HCT116 (cell line): ENCODE measurements at regions not wholly inside any gene's neighbourhood (a gene's known extent, or its start where the extent isn't known, plus 50 kb on each side); places are given as distances from the start of the nearest gene placed in this dataset.

Source experiments
- ATAC-seq: fragments of 200-7000 bp; cut with Tn5 transposase; 2 replicates; pipeline ENCODE4 v1.9.1; 2020; ENCODE audit warnings: mild to moderate bottlenecking, moderate library complexity
- BruUV-seq: library from RNA; stranded (reverse); fragments of 400-500 nt; replicated peaks from 2 replicates; lab custom pipeline; 2021; lab: Mats Ljungman, UMichigan
- CTCF ChIA-PET: fragments of 300-600 bp; sonication (Branson Sonifier 250); formaldehyde crosslinking; loops from one replicate; lab custom pipeline; 2021; ENCODE audit warnings: antibody characterized with exemption; lab: Charles Lee
- POLR2A ChIA-PET: fragments of 300-600, 350-600 bp; sonication (Branson Sonifier 250); formaldehyde crosslinking; loops from one replicate; lab custom pipeline; 2021; ENCODE audit warnings: antibody characterized with exemption; lab: Charles Lee
- RAD21 ChIA-PET, 2 experiments: fragments of 300-600 bp; sonication (Branson Sonifier 250); formaldehyde crosslinking; loops; one replicate each; lab custom pipeline; 2023; ENCODE audit warnings: low total read pairs in 2 of 2; ENCODE audit not compliant: uncharacterized antibody in 2 of 2, unreplicated experiment in 2 of 2, low non-redundant PET in 1 of 2; lab: Charles Lee
- DNase-seq: peaks from one replicate; pipeline ENCODE4 v3.0.0-alpha.2; 2010; ENCODE audit warnings: low read depth, low spot score
- H2AFZ ChIP-seq: fragments of 200-600 bp; shearing (Covaris generic), sonication (generic); 2 replicates; pipeline ENCODE4 v1.6.1; 2017; ENCODE audit warnings: low read depth, mixed run types, mixed read lengths, antibody characterized with exemption, low read length; ENCODE audit not compliant: poor library complexity, severe bottlenecking
- H3K27ac ChIP-seq: 2 replicates; pipeline ENCODE4 v1.5.1; 2012; ENCODE audit warnings: low read depth, low read length
- H3K27me3 ChIP-seq: fragments of 200-600 bp; sonication (generic); 2 replicates; pipeline ENCODE4 v1.6.1; 2016; ENCODE audit warnings: mixed run types, low read length, mixed read lengths; ENCODE audit not compliant: insufficient read depth
- H3K36me3 ChIP-seq, 2 experiments: fragments of 200-500 bp in 1 of 2; fragments of 200-600 bp in 1 of 2; sonication (Bioruptor generic) in 1 of 2; sonication (generic) in 1 of 2; 2 replicates each; pipeline versions ENCODE4 v1.5.1 to v1.6.1; 2014 to 2016; ENCODE audit warnings: low read length in 2 of 2, inconsistent platforms in 1 of 2, mixed read lengths in 1 of 2, mixed run types in 1 of 2; ENCODE audit not compliant: insufficient read depth in 2 of 2, control insufficient read depth in 1 of 2
- H3K4me1 ChIP-seq, 2 experiments: fragments of 200-600 bp in 1 of 2; sonication (generic) in 1 of 2; 2 replicates each; pipeline versions ENCODE4 v1.5.1 to v1.6.1; 2012 to 2017; ENCODE audit warnings: low read length in 2 of 2, inconsistent platforms in 1 of 2, mild to moderate bottlenecking in 1 of 2, mixed read lengths in 1 of 2, mixed run types in 1 of 2, moderate library complexity in 1 of 2; ENCODE audit not compliant: insufficient read depth in 2 of 2, control insufficient read depth in 1 of 2
- H3K4me2 ChIP-seq: fragments of 200-600 bp; sonication (generic); 2 replicates; pipeline ENCODE4 v1.6.1; 2017; ENCODE audit warnings: mixed run types, low read length, mixed read lengths
- H3K4me3 ChIP-seq, 2 experiments: fragments of 200-600 bp in 1 of 2; sonication (generic) in 1 of 2; replicated peaks in 1 of 2; 2 replicates each; pipeline ENCODE4 v1.5.1; 2011 to 2016; ENCODE audit warnings: low read length in 2 of 2, control low read depth in 1 of 2, low read depth in 1 of 2, mild to moderate bottlenecking in 1 of 2, mixed read lengths in 1 of 2, mixed run types in 1 of 2
- H3K79me2 ChIP-seq: fragments of 200-600 bp; sonication (generic); 2 replicates; pipeline ENCODE4 v1.6.1; 2017; ENCODE audit warnings: mild to moderate bottlenecking, mixed run types, low read length, moderate library complexity, mixed read lengths; ENCODE audit not compliant: insufficient read depth
- H3K9ac ChIP-seq: fragments of 200-600 bp; sonication (generic); 2 replicates; pipeline ENCODE4 v1.6.1; 2016; ENCODE audit warnings: low read length, mixed read lengths
- H3K9me2 ChIP-seq: fragments of 200-600 bp; sonication (generic), shearing (Covaris generic); 2 replicates; pipeline ENCODE4 v1.6.1; 2017; ENCODE audit warnings: mixed run types, mild to moderate bottlenecking, moderate library complexity; ENCODE audit not compliant: insufficient read depth
- H3K9me3 ChIP-seq, 2 experiments: fragments of 200-500 bp in 1 of 2; fragments of 200-600 bp in 1 of 2; sonication (Bioruptor generic) in 1 of 2; sonication (generic) in 1 of 2; 2 replicates each; pipeline ENCODE4 v1.6.1; 2014 to 2017; ENCODE audit warnings: low read length in 2 of 2, mixed read lengths in 2 of 2, inconsistent platforms in 1 of 2, low read depth in 1 of 2, mild to moderate bottlenecking in 1 of 2, mixed run types in 1 of 2, moderate library complexity in 1 of 2; ENCODE audit not compliant: control insufficient read depth in 1 of 2, insufficient read depth in 1 of 2
- H4K20me1 ChIP-seq: fragments of 200-600 bp; sonication (generic), shearing (Covaris generic); 2 replicates; pipeline ENCODE4 v1.6.1; 2017; ENCODE audit warnings: mixed run types, mild to moderate bottlenecking, moderate library complexity; ENCODE audit not compliant: insufficient read depth
- ATF3 ChIP-seq: IDR thresholded peaks from 2 replicates; pipeline ENCODE4 v1.6.1; 2012
- CBX3 ChIP-seq: IDR thresholded peaks from 2 replicates; pipeline ENCODE4 v1.6.1; 2012; ENCODE audit warnings: low read depth
- ELF1 ChIP-seq: IDR thresholded peaks from 2 replicates; pipeline ENCODE4 v1.6.1; 2012; ENCODE audit warnings: low read depth, borderline replicate concordance
- EZH2 ChIP-seq: fragments of 200-600 bp; sonication (generic); IDR thresholded peaks from 2 replicates; pipeline ENCODE4 v1.6.1; 2017; ENCODE audit warnings: antibody characterized with exemption, mixed run types
- EZH2phosphoT487 ChIP-seq: fragments of 200-600 bp; IDR thresholded peaks from 2 replicates; pipeline ENCODE4 v1.6.1; 2018; ENCODE audit warnings: antibody characterized with exemption, borderline replicate concordance
- FOSL1 ChIP-seq: IDR thresholded peaks from 2 replicates; pipeline ENCODE4 v1.6.1; 2012; ENCODE audit warnings: low read depth
- JUND ChIP-seq: IDR thresholded peaks from 2 replicates; pipeline ENCODE4 v1.6.1; 2012
- MAX ChIP-seq: IDR thresholded peaks from 2 replicates; pipeline ENCODE4 v1.6.1; 2012
- POLR2A ChIP-seq: IDR thresholded peaks from 2 replicates; pipeline ENCODE4 v1.7.0; 2011; ENCODE audit warnings: borderline replicate concordance; ENCODE audit not compliant: insufficient read depth, insufficient read length; ENCODE audit errors: extremely low read depth
- POLR2AphosphoS5 ChIP-seq: IDR thresholded peaks from 2 replicates; pipeline ENCODE4 v1.6.1; 2011; ENCODE audit warnings: mild to moderate bottlenecking, low read depth, low read length, moderate library complexity
- REST ChIP-seq: IDR thresholded peaks from 2 replicates; pipeline ENCODE4 v1.6.1; 2012; ENCODE audit warnings: low read depth
- SIN3A ChIP-seq: IDR thresholded peaks from 2 replicates; pipeline ENCODE4 v1.6.1; 2012; ENCODE audit warnings: low read depth
- SP1 ChIP-seq: IDR thresholded peaks from 2 replicates; pipeline ENCODE4 v1.6.1; 2012; ENCODE audit warnings: low read depth
- SRF ChIP-seq: IDR thresholded peaks from 2 replicates; pipeline ENCODE4 v1.6.1; 2012; ENCODE audit warnings: low read depth
- YY1 ChIP-seq: IDR thresholded peaks from 2 replicates; pipeline ENCODE4 v1.6.1; 2011; ENCODE audit warnings: low read length, low read depth, moderate library complexity, mild to moderate bottlenecking; ENCODE audit not compliant: insufficient replicate concordance; ENCODE audit errors: extremely low read depth
- ZBTB33 ChIP-seq: IDR thresholded peaks from 2 replicates; pipeline ENCODE4 v1.6.1; 2011; ENCODE audit warnings: mild to moderate bottlenecking, low read length, moderate library complexity; ENCODE audit not compliant: insufficient replicate concordance; ENCODE audit errors: extremely low read depth
- ZFX ChIP-seq: fragments of 450-650 bp; IDR thresholded peaks from 2 replicates; pipeline ENCODE4 v1.6.1; 2017
- intact Hi-C: fragments of 100-400 bp; cut with micrococcal nuclease; formaldehyde crosslinking; loops from 2 replicates; pipeline ENCODE4 v1.10.0; 2022

GRCh38 chr1:239321877-239322276 is 64.5 kb upstream of the CHRM3 start:
- RAD21 ChIA-PET: no interaction called here
- no peak overlapping the region for H3K9ac ChIP-seq
- no TSS peak for BruUV-seq
- TF ChIP-seq CBX3 (no peak), SIN3A (no peak), YY1 (no peak), MAX (no peak)
- TF ChIP-seq, all 23 proteins: peak for 0
- no peaks in the 10 kb centered on the region for H3K27me3 ChIP-seq
- H3K27ac ChIP-seq: no peak overlapping the region
- H4K20me1 ChIP-seq: no peaks in the 10 kb centered on the region
- ATAC-seq (no peak), DNase-seq (no peak)
- intact Hi-C loops: no loop called here
- peaks cover 7 to 11% of the 10 kb centered on the region in 2 experiments; a peak in 2 of 4 replicates for H3K9me3 ChIP-seq
- POLR2A ChIA-PET: no interaction called here
- no peaks in the 10 kb centered on the region for H3K36me3 ChIP-seq
- H2AFZ ChIP-seq: no peak overlapping the region
- H3K79me2 ChIP-seq: no peaks in the 10 kb centered on the region
- no peaks in the 10 kb centered on the region for H3K9me2 ChIP-seq
- CTCF ChIA-PET: no interaction called here
- no peak overlapping the region for H3K4me3 ChIP-seq
- no peaks in the 10 kb centered on the region for H3K4me1 ChIP-seq
- H3K4me2 ChIP-seq: no peak overlapping the region

GRCh38 chr1:239317948-239318347 is 68.4 kb upstream of the CHRM3 start:
- no peaks in the 10 kb centered on the region for H3K9me2 ChIP-seq
- BruUV-seq: no TSS peak
- DNase-seq (no peak), ATAC-seq (no peak)
- H3K4me3 ChIP-seq: no peak overlapping the region
- no peaks in the 10 kb centered on the region for H3K4me1 ChIP-seq
- ChIA-PET RAD21 (no interaction called here), POLR2A (no interaction called here), CTCF (no interaction called here)
- no peak overlapping the region for H3K4me2 ChIP-seq
- H2AFZ ChIP-seq: no peak overlapping the region
- H3K27me3 ChIP-seq: no peaks in the 10 kb centered on the region
- H3K9me3 ChIP-seq: peaks cover 0 to 6% of the 10 kb centered on the region in 2 experiments; a peak in 2 of 4 replicates
- H3K36me3 ChIP-seq: no peaks in the 10 kb centered on the region
- H4K20me1 ChIP-seq: no peaks in the 10 kb centered on the region
- no peak overlapping the region for H3K27ac ChIP-seq
- H3K9ac ChIP-seq: no peak overlapping the region
- H3K79me2 ChIP-seq: no peaks in the 10 kb centered on the region
- intact Hi-C loops: no loop called here
- TF ChIP-seq ZBTB33 (no peak), ZFX (no peak), SP1 (no peak), EZH2 (no peak), REST (no peak), ATF3 (no peak), SRF (no peak), EZH2phosphoT487 (no peak), JUND (no peak), POLR2A (no peak), FOSL1 (no peak), POLR2AphosphoS5 (no peak), MAX (no peak), ELF1 (no peak)
